ENCODE measurements at regions not wholly inside any gene's neighbourhood (a gene's known extent, or its start where the extent isn't known, plus 50 kb on each side); places are given as distances from the start of the nearest gene placed in this dataset.
"Not testable (repeated sequence)": the region's sequence is repeated elsewhere in the genome, so short reads cannot be mapped to it uniquely, and the experiment has no call there.

GRCh38 chr3:5485427-5485826 lies 297.9 kb downstream of the EDEM1 start:
- DNase-seq, result no peak

- DNase-seq, result no peak
These were observed 301.3 kb downstream of the EDEM1 start for GRCh38 chr3:5488771-5489170.

GRCh38 chr3:5489536-5489935 lies 302.0 kb downstream of the EDEM1 start:
- DNase-seq, result no peak

GRCh38 chr3:5494905-5495519 lies 307.5 kb downstream of the EDEM1 start:
- no peak for DNase-seq

- no peak for DNase-seq
These were observed 310.0 kb downstream of the EDEM1 start for GRCh38 chr3:5497497-5497896.

GRCh38 chr3:5498981-5499380 lies 311.5 kb downstream of the EDEM1 start:
- no peak for DNase-seq

GRCh38 chr3:5499404-5499803 lies 311.9 kb downstream of the EDEM1 start:
- no peak for DNase-seq

- DNase-seq, result no peak
These were observed 315.6 kb downstream of the EDEM1 start for GRCh38 chr3:5503136-5503535.

- no peak for DNase-seq
These were observed 316.6 kb downstream of the EDEM1 start for GRCh38 chr3:5504135-5504534.

- no peak for DNase-seq
These were observed 317.7 kb downstream of the EDEM1 start for GRCh38 chr3:5505163-5505562.

- DNase-seq, result no peak
These were observed 318.5 kb downstream of the EDEM1 start for GRCh38 chr3:5505997-5506396.

GRCh38 chr3:5508860-5509259 lies 321.4 kb downstream of the EDEM1 start:
- DNase-seq, result not testable (repeated sequence)

GRCh38 chr3:5510300-5510699 lies 322.8 kb downstream of the EDEM1 start:
- DNase-seq, result no peak

GRCh38 chr3:5517921-5518320 lies 330.4 kb downstream of the EDEM1 start:
- no peak for DNase-seq

GRCh38 chr3:5520237-5520636 lies 332.7 kb downstream of the EDEM1 start:
- no peak for DNase-seq

GRCh38 chr3:5523125-5523524 lies 335.6 kb downstream of the EDEM1 start:
- DNase-seq, result no peak

- DNase-seq, result no peak
These were observed 343.5 kb downstream of the EDEM1 start for GRCh38 chr3:5531039-5531438.

GRCh38 chr3:5531741-5532290 lies 344.3 kb downstream of the EDEM1 start:
- DNase-seq, result no peak

- DNase-seq, result no peak
These were observed 353.0 kb downstream of the EDEM1 start for GRCh38 chr3:5540532-5540931.

- no peak for DNase-seq
These were observed 355.0 kb downstream of the EDEM1 start for GRCh38 chr3:5542472-5542871.

- no peak for DNase-seq
These were observed 355.5 kb downstream of the EDEM1 start for GRCh38 chr3:5543047-5543446.

GRCh38 chr3:5545719-5546118 lies 358.2 kb downstream of the EDEM1 start:
- DNase-seq, result no peak

GRCh38 chr3:5553203-5553602 lies 365.7 kb downstream of the EDEM1 start:
- DNase-seq, result no peak

- DNase-seq, result no peak
These were observed 366.8 kb downstream of the EDEM1 start for GRCh38 chr3:5554245-5554747.

- no peak for DNase-seq
These were observed 372.7 kb downstream of the EDEM1 start for GRCh38 chr3:5560199-5560598.
